ENCODE measurements at regions not wholly inside any gene's neighbourhood (a gene's known extent, or its start where the extent isn't known, plus 50 kb on each side); places are given as distances from the start of the nearest gene placed in this dataset.

DNA sequence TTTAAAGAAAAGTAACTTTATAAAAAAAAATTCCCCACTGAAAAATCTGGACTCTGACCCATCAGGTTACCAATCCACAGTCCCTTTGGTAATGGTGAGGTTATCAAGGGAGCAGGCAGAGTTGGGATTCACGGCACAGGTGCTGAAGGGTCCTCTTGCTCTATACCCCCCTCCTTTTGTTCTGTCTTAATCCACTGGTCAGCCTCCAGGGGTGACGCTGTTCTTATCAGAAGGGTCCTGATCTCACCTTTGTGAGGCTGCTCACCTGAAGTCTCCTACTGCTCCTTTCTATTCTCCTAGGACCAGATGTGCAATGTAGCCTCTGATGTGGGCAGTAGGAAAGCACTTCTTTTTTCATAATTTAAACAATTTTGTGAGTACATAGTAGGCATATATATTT is 80.6 kb upstream of the E2F8 start:
- Mint-ChIP-seq H3K4me3 (no peak overlapping the region), H3K27ac (no peak overlapping the region), H3K27me3 (ENCODE audit: insufficient read depth, low read depth, poor library complexity) (no peaks in the 10 kb centered on the region), H3K9me3 (no peaks in the 10 kb centered on the region), H3K4me1 (no peaks in the 10 kb centered on the region), H3K36me3 (ENCODE audit: low read depth) (no peaks in the 10 kb centered on the region)
- DNase-seq (ENCODE audit: low spot score) = peak; percentile 28
- ATAC-seq = peak; percentile 80
- Histone ChIP-seq H2AFZ (no peak overlapping the region), H4K20me1 (replicated peaks; ENCODE audit: insufficient read depth) (no peaks in the 10 kb centered on the region; the same call in 1 of the 2 replicates), H3K36me3 (ENCODE audit: insufficient read depth) (no peaks in the 10 kb centered on the region), H3K4me2 (no peak overlapping the region), H3K9me2 (ENCODE audit: insufficient read depth) (no peaks in the 10 kb centered on the region), H3K27me3 (ENCODE audit: insufficient read depth) (no peaks in the 10 kb centered on the region), H3K4me3 (no peak overlapping the region), H3K79me2 (replicated peaks; ENCODE audit: insufficient read depth) (no peaks in the 10 kb centered on the region), H3F3A (replicated peaks; ENCODE audit: low read depth) (no peaks in the 10 kb centered on the region), H3K27ac (ENCODE audit: low read depth) (no peak overlapping the region), H3K4me1 (ENCODE audit: insufficient read depth) (no peaks in the 10 kb centered on the region)
- TF ChIP-seq, protein P1, sequence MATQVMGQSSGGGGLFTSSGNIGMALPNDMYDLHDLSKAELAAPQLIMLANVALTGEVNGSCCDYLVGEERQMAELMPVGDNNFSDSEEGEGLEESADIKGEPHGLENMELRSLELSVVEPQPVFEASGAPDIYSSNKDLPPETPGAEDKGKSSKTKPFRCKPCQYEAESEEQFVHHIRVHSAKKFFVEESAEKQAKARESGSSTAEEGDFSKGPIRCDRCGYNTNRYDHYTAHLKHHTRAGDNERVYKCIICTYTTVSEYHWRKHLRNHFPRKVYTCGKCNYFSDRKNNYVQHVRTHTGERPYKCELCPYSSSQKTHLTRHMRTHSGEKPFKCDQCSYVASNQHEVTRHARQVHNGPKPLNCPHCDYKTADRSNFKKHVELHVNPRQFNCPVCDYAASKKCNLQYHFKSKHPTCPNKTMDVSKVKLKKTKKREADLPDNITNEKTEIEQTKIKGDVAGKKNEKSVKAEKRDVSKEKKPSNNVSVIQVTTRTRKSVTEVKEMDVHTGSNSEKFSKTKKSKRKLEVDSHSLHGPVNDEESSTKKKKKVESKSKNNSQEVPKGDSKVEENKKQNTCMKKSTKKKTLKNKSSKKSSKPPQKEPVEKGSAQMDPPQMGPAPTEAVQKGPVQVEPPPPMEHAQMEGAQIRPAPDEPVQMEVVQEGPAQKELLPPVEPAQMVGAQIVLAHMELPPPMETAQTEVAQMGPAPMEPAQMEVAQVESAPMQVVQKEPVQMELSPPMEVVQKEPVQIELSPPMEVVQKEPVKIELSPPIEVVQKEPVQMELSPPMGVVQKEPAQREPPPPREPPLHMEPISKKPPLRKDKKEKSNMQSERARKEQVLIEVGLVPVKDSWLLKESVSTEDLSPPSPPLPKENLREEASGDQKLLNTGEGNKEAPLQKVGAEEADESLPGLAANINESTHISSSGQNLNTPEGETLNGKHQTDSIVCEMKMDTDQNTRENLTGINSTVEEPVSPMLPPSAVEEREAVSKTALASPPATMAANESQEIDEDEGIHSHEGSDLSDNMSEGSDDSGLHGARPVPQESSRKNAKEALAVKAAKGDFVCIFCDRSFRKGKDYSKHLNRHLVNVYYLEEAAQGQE (IDR thresholded peaks at IDR 0.05; ENCODE audit: unreplicated experiment) = no peak
- TF ChIP-seq, protein P2, sequence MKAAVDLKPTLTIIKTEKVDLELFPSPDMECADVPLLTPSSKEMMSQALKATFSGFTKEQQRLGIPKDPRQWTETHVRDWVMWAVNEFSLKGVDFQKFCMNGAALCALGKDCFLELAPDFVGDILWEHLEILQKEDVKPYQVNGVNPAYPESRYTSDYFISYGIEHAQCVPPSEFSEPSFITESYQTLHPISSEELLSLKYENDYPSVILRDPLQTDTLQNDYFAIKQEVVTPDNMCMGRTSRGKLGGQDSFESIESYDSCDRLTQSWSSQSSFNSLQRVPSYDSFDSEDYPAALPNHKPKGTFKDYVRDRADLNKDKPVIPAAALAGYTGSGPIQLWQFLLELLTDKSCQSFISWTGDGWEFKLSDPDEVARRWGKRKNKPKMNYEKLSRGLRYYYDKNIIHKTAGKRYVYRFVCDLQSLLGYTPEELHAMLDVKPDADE (IDR thresholded peaks at IDR 0.05) = no peak
- TF ChIP-seq ZNF114 (CRISPR knock-in tag; IDR thresholded peaks at IDR 0.05) (no peak), EZH2phosphoT487 (IDR thresholded peaks at IDR 0.05; ENCODE audit: unreplicated experiment) (no peak), POLR2AphosphoS5 (IDR thresholded peaks at IDR 0.05; ENCODE audit: low read depth) (no peak), STAT1 (IDR thresholded peaks at IDR 0.05; ENCODE audit: unreplicated experiment) (no peak), EZH2 (IDR thresholded peaks at IDR 0.05; ENCODE audit: low read depth, unreplicated experiment) (no peak)
- TF ChIP-seq, protein P3, sequence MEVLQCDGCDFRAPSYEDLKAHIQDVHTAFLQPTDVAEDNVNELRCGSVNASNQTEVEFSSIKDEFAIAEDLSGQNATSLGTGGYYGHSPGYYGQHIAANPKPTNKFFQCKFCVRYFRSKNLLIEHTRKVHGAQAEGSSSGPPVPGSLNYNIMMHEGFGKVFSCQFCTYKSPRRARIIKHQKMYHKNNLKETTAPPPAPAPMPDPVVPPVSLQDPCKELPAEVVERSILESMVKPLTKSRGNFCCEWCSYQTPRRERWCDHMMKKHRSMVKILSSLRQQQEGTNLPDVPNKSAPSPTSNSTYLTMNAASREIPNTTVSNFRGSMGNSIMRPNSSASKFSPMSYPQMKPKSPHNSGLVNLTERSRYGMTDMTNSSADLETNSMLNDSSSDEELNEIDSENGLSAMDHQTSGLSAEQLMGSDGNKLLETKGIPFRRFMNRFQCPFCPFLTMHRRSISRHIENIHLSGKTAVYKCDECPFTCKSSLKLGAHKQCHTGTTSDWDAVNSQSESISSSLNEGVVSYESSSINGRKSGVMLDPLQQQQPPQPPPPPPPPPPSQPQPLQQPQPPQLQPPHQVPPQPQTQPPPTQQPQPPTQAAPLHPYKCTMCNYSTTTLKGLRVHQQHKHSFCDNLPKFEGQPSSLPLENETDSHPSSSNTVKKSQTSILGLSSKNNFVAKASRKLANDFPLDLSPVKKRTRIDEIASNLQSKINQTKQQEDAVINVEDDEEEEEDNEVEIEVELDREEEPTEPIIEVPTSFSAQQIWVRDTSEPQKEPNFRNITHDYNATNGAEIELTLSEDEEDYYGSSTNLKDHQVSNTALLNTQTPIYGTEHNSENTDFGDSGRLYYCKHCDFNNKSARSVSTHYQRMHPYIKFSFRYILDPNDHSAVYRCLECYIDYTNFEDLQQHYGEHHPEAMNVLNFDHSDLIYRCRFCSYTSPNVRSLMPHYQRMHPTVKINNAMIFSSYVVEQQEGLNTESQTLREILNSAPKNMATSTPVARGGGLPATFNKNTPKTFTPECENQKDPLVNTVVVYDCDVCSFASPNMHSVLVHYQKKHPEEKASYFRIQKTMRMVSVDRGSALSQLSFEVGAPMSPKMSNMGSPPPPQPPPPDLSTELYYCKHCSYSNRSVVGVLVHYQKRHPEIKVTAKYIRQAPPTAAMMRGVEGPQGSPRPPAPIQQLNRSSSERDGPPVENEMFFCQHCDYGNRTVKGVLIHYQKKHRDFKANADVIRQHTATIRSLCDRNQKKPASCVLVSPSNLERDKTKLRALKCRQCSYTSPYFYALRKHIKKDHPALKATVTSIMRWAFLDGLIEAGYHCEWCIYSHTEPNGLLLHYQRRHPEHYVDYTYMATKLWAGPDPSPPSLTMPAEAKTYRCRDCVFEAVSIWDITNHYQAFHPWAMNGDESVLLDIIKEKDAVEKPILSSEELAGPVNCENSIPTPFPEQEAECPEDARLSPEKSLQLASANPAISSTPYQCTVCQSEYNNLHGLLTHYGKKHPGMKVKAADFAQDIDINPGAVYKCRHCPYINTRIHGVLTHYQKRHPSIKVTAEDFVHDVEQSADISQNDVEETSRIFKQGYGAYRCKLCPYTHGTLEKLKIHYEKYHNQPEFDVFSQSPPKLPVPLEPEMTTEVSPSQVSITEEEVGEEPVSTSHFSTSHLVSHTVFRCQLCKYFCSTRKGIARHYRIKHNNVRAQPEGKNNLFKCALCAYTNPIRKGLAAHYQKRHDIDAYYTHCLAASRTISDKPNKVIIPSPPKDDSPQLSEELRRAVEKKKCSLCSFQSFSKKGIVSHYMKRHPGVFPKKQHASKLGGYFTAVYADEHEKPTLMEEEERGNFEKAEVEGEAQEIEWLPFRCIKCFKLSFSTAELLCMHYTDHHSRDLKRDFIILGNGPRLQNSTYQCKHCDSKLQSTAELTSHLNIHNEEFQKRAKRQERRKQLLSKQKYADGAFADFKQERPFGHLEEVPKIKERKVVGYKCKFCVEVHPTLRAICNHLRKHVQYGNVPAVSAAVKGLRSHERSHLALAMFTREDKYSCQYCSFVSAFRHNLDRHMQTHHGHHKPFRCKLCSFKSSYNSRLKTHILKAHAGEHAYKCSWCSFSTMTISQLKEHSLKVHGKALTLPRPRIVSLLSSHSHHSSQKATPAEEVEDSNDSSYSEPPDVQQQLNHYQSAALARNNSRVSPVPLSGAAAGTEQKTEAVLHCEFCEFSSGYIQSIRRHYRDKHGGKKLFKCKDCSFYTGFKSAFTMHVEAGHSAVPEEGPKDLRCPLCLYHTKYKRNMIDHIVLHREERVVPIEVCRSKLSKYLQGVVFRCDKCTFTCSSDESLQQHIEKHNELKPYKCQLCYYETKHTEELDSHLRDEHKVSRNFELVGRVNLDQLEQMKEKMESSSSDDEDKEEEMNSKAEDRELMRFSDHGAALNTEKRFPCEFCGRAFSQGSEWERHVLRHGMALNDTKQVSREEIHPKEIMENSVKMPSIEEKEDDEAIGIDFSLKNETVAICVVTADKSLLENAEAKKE (CRISPR knock-in tag; IDR thresholded peaks at IDR 0.05) = no peak
- TF ChIP-seq, protein P4, sequence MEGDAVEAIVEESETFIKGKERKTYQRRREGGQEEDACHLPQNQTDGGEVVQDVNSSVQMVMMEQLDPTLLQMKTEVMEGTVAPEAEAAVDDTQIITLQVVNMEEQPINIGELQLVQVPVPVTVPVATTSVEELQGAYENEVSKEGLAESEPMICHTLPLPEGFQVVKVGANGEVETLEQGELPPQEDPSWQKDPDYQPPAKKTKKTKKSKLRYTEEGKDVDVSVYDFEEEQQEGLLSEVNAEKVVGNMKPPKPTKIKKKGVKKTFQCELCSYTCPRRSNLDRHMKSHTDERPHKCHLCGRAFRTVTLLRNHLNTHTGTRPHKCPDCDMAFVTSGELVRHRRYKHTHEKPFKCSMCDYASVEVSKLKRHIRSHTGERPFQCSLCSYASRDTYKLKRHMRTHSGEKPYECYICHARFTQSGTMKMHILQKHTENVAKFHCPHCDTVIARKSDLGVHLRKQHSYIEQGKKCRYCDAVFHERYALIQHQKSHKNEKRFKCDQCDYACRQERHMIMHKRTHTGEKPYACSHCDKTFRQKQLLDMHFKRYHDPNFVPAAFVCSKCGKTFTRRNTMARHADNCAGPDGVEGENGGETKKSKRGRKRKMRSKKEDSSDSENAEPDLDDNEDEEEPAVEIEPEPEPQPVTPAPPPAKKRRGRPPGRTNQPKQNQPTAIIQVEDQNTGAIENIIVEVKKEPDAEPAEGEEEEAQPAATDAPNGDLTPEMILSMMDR (conservative IDR thresholded peaks at IDR 0.05; ENCODE audit: low read depth in 2 of 2) = no peak
